MM.1S (cell line): ENCODE measurements at regions not wholly inside any gene's neighbourhood (a gene's known extent, or its start where the extent isn't known, plus 50 kb on each side); places are given as distances from the start of the nearest gene placed in this dataset.

Experiments
- DNase-seq: peaks from one replicate; pipeline ENCODE4 v3.0.0-alpha.2; 2015
- H2AFZ ChIP-seq: fragments of 300-600 bp; sonication (generic); 2 replicates; pipeline ENCODE4 v1.6.0; 2016; ENCODE audit warnings: antibody characterized with exemption, low read length
- H3F3A ChIP-seq: fragments of 300-600 bp; sonication (generic); 2 replicates; pipeline ENCODE4 v1.6.1; 2016; ENCODE audit warnings: mild to moderate bottlenecking, antibody characterized with exemption, low read length, moderate library complexity, mixed read lengths; ENCODE audit not compliant: insufficient read depth
- H3K27ac ChIP-seq: fragments of 300-600 bp; sonication (generic); 2 replicates; pipeline ENCODE4 v1.5.1; 2016; ENCODE audit warnings: mild to moderate bottlenecking, low read length
- H3K27me3 ChIP-seq: fragments of 300-600 bp; sonication (generic); replicated peaks from 2 replicates; pipeline ENCODE4 v1.6.0; 2016; ENCODE audit warnings: low read length; ENCODE audit not compliant: insufficient read depth
- H3K36me3 ChIP-seq: fragments of 300-600 bp; sonication (generic); replicated peaks from 2 replicates; pipeline ENCODE4 v1.6.1; 2016; ENCODE audit warnings: mild to moderate bottlenecking, low read length, mixed read lengths; ENCODE audit not compliant: insufficient read depth
- H3K4me1 ChIP-seq: fragments of 300-600 bp; sonication (generic); 2 replicates; pipeline ENCODE4 v1.6.1; 2016; ENCODE audit warnings: low read length, mixed read lengths
- H3K4me2 ChIP-seq: fragments of 300-600 bp; sonication (generic); 2 replicates; pipeline ENCODE4 v1.6.0; 2016; ENCODE audit warnings: low read depth, low read length
- H3K4me3 ChIP-seq: fragments of 300-600 bp; sonication (generic); 2 replicates; pipeline ENCODE4 v1.5.1; 2016; ENCODE audit warnings: low read length, mixed read lengths
- H3K79me2 ChIP-seq: fragments of 300-600 bp; sonication (generic); 2 replicates; pipeline ENCODE4 v1.6.1; 2016; ENCODE audit warnings: mixed run types, low read length, mixed read lengths
- H3K9ac ChIP-seq: fragments of 300-600 bp; sonication (generic); 2 replicates; pipeline ENCODE4 v1.6.1; 2016; ENCODE audit warnings: low read length, mixed read lengths
- H3K9me2 ChIP-seq: fragments of 300-600 bp; sonication (generic); replicated peaks from 2 replicates; pipeline ENCODE4 v1.6.1; 2016; ENCODE audit warnings: mild to moderate bottlenecking, low read length, mixed read lengths; ENCODE audit not compliant: insufficient read depth
- H3K9me3 ChIP-seq: fragments of 300-600 bp; sonication (generic); replicated peaks from 2 replicates; pipeline ENCODE4 v1.6.1; 2016; ENCODE audit warnings: mild to moderate bottlenecking, low read length, mixed read lengths; ENCODE audit not compliant: insufficient read depth
- H4K20me1 ChIP-seq: fragments of 300-600 bp; sonication (generic); 2 replicates; pipeline ENCODE4 v1.6.1; 2016; ENCODE audit warnings: mild to moderate bottlenecking, low read length, moderate library complexity, mixed read lengths; ENCODE audit not compliant: insufficient read depth
- EZH2 ChIP-seq: fragments of 300-600 bp; sonication (generic); optimal IDR thresholded peaks from 2 replicates; pipeline ENCODE3; 2017; ENCODE audit warnings: low read depth, mild to moderate bottlenecking, antibody characterized with exemption, low read length, mixed read lengths
- EZH2phosphoT487 ChIP-seq: fragments of 300-600 bp; sonication (generic); IDR thresholded peaks from 2 replicates; pipeline ENCODE4 v1.6.1; 2018; ENCODE audit warnings: antibody characterized with exemption, low read length
- TF ChIP-seq, protein P1 (sequence below): fragments of 300-600 bp; sonication (generic); IDR thresholded peaks from 2 replicates; pipeline ENCODE4 v1.5.1; 2016; ENCODE audit warnings: antibody characterized with exemption, low read length, mixed read lengths

GRCh38 chr9:85212887-85213286, 528.9 kb downstream of the AGTPBP1 start:
- no peak for DNase-seq
- H3F3A ChIP-seq: no peaks in the 10 kb centered on the region
- no peaks in the 10 kb centered on the region for H3K4me1 ChIP-seq
- no peak overlapping the region for H3K4me3 ChIP-seq
- no peak overlapping the region for H3K9ac ChIP-seq
- no peak overlapping the region for H3K27ac ChIP-seq
- no peaks in the 10 kb centered on the region for H3K27me3 ChIP-seq
- no peak for TF ChIP-seq EZH2
- TF ChIP-seq EZH2phosphoT487: no peak
- TF ChIP-seq, protein P1, sequence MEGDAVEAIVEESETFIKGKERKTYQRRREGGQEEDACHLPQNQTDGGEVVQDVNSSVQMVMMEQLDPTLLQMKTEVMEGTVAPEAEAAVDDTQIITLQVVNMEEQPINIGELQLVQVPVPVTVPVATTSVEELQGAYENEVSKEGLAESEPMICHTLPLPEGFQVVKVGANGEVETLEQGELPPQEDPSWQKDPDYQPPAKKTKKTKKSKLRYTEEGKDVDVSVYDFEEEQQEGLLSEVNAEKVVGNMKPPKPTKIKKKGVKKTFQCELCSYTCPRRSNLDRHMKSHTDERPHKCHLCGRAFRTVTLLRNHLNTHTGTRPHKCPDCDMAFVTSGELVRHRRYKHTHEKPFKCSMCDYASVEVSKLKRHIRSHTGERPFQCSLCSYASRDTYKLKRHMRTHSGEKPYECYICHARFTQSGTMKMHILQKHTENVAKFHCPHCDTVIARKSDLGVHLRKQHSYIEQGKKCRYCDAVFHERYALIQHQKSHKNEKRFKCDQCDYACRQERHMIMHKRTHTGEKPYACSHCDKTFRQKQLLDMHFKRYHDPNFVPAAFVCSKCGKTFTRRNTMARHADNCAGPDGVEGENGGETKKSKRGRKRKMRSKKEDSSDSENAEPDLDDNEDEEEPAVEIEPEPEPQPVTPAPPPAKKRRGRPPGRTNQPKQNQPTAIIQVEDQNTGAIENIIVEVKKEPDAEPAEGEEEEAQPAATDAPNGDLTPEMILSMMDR: no peak
- no peaks in the 10 kb centered on the region for H3K9me3 ChIP-seq
- no peaks in the 10 kb centered on the region for H3K79me2 ChIP-seq
- H2AFZ ChIP-seq: no peak overlapping the region
- H4K20me1 ChIP-seq: no peaks in the 10 kb centered on the region
- no peaks in the 10 kb centered on the region for H3K36me3 ChIP-seq
- no peaks in the 10 kb centered on the region for H3K9me2 ChIP-seq
- H3K4me2 ChIP-seq: no peak overlapping the region

DNA sequence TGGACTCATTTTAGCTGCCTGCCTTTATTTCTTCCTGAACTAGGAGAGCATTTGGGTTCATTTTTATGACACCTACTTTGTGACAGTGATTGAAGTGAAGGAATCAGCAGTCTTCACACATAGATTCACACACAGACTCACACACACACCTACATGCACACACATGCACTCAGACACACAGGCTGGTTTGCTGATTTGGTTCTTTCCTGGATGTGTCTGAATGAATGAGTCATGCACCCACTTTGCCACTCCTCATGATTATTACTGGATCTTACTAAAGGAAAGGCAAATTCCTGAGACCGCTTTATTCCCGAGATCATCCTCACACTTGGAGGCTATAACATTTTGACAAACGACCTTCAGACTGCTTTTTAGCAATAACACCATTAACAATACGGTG, 529.5 kb downstream of the AGTPBP1 start:
- Histone ChIP-seq H3K9ac (no peak overlapping the region), H3K9me2 (no peaks in the 10 kb centered on the region), H2AFZ (no peak overlapping the region), H3F3A (no peaks in the 10 kb centered on the region), H3K4me3 (no peak overlapping the region), H3K9me3 (no peaks in the 10 kb centered on the region), H4K20me1 (no peaks in the 10 kb centered on the region), H3K27me3 (no peaks in the 10 kb centered on the region), H3K27ac (no peak overlapping the region), H3K4me2 (no peak overlapping the region), H3K79me2 (no peaks in the 10 kb centered on the region), H3K36me3 (no peaks in the 10 kb centered on the region), H3K4me1 (no peaks in the 10 kb centered on the region)
- DNase-seq: no peak
- TF ChIP-seq EZH2 (no peak), EZH2phosphoT487 (no peak)
- TF ChIP-seq, protein P1: no peak

GRCh38 chr9:85208666-85209065, 533.1 kb downstream of the AGTPBP1 start:
- DNase-seq: no peak
- no peaks in the 10 kb centered on the region for H3K27me3 ChIP-seq
- H3K27ac ChIP-seq: no peak overlapping the region
- H3K9me2 ChIP-seq: no peaks in the 10 kb centered on the region
- no peak for TF ChIP-seq EZH2phosphoT487
- TF ChIP-seq, protein P1: no peak
- no peak for TF ChIP-seq EZH2
- no peaks in the 10 kb centered on the region for H3K4me1 ChIP-seq
- H3K4me2 ChIP-seq: no peak overlapping the region
- no peaks in the 10 kb centered on the region for H3F3A ChIP-seq
- no peaks in the 10 kb centered on the region for H3K36me3 ChIP-seq
- H2AFZ ChIP-seq: no peak overlapping the region
- H4K20me1 ChIP-seq: no peaks in the 10 kb centered on the region
- H3K9ac ChIP-seq: no peak overlapping the region
- no peaks in the 10 kb centered on the region for H3K79me2 ChIP-seq
- H3K4me3 ChIP-seq: no peak overlapping the region
- no peaks in the 10 kb centered on the region for H3K9me3 ChIP-seq

GRCh38 chr9:85204176-85204575, 534.6 kb downstream of the NTRK2 start:
- no peaks in the 10 kb centered on the region for H3K36me3 ChIP-seq
- no peaks in the 10 kb centered on the region for H3K79me2 ChIP-seq
- no peak for DNase-seq
- no peak overlapping the region for H3K4me2 ChIP-seq
- no peak overlapping the region for H3K27ac ChIP-seq
- H3K9me3 ChIP-seq: no peaks in the 10 kb centered on the region
- H3K4me1 ChIP-seq: no peaks in the 10 kb centered on the region
- no peak overlapping the region for H3K9ac ChIP-seq
- H3K27me3 ChIP-seq: no peaks in the 10 kb centered on the region
- no peaks in the 10 kb centered on the region for H3K9me2 ChIP-seq
- H3F3A ChIP-seq: no peaks in the 10 kb centered on the region
- H3K4me3 ChIP-seq: no peak overlapping the region
- TF ChIP-seq EZH2: no peak
- TF ChIP-seq, protein P1: no peak
- no peak for TF ChIP-seq EZH2phosphoT487
- no peaks in the 10 kb centered on the region for H4K20me1 ChIP-seq
- H2AFZ ChIP-seq: no peak overlapping the region
